ENCODE measurements at regions not wholly inside any gene's neighbourhood (a gene's known extent, or its start where the extent isn't known, plus 50 kb on each side); places are given as distances from the start of the nearest gene placed in this dataset.
"Not testable (repeated sequence)": the region's sequence is repeated elsewhere in the genome, so short reads cannot be mapped to it uniquely, and the experiment has no call there.

DNA sequence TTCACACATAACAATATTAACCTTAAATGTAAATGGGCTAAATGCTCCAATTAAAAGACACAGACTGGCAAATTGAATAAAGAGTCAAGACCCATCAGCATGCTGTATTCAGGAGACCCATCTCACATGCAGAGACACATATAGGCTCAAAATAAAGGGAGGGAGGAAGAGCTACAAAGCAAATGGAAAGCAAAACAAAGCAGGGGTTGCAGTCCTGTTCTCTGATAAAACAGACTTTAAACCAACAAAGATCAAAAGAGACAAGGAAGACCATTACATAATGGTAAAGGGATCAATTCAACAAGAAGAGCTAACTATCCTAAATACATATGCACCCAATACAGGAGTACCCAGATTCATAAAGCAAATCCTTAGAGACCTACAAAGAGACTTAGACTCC lies 78.8 kb upstream of the RREB1 start:
- DNase-seq: not testable (repeated sequence)

DNA sequence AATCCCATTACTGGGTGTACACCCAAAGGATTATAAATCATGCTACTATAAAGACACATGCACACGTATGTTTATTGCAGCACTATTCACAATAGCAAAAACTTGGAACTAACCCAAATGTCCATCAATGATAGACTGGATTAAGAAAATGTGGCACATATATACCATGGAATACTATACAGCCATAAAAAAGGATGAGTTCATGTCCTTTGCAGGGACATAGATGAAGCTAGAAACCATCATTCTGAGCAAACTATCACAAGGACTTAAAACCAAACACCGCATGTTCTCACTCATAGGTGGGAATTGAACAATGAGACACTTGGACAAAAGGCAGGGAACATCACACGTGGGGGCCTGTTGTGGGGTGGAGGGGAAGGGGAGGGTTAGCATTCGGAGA lies 76.8 kb upstream of the RREB1 start:
- DNase-seq: not testable (repeated sequence)

DNA sequence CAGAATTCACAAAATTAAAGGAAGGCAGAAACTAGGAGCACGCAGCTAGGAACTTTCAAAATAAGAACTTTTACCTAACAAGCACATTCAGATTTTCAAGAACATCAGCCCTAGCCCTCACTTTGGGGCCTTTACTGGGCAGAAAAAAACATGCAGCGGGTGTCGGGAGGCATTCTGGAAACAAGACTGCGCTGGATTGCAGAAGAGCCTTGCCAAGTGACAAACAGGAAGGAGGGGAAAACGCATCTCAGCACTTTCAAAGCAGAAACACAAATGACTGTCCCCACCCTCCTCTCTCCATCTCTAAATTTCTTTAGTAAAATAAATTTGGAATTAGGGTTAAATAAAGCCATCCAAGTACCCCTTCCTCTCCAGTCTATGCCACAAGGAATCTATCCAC lies 74.6 kb upstream of the RREB1 start:
- DNase-seq: peak; percentile 54 to 70 (median 61)

DNA sequence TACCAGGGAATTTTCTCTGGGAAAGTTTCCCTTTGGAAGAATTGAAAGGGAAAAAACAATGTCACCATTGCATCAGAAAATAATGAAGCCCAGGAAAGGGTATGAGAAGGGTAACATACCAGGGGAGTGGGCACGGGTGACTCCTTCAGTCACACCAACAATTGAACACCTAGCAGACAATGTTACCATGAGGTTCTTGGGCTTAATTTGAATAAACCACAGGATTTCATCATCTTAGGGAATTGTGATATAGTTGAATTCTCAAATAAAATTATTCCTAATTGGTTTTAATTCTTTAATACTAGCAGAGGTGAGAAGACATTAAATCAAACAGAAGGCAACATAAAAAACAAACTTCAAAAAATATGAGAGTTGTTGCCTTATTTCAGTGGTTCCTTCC lies 73.7 kb upstream of the RREB1 start:
- DNase-seq: no peak

DNA sequence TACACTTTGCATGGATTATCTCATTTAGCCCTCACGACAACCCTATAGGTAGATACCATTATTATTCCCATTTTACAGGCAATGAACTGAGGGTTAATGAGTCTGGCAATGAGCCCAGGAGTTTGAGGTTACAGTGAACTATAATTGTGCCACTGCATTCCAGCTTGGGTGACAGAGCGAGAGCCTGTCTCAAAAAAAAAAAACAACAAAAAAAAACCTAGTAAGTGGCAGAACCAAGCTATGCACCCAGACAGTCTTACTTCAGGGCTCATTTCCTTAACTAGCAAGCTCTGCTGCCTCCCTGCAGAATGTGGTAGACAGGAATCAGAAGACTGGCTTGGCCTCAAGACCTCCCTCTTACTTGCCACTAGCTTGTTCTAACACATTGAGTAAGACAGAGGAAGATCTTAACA lies 71.9 kb upstream of the RREB1 start:
- DNase-seq: no peak

DNA sequence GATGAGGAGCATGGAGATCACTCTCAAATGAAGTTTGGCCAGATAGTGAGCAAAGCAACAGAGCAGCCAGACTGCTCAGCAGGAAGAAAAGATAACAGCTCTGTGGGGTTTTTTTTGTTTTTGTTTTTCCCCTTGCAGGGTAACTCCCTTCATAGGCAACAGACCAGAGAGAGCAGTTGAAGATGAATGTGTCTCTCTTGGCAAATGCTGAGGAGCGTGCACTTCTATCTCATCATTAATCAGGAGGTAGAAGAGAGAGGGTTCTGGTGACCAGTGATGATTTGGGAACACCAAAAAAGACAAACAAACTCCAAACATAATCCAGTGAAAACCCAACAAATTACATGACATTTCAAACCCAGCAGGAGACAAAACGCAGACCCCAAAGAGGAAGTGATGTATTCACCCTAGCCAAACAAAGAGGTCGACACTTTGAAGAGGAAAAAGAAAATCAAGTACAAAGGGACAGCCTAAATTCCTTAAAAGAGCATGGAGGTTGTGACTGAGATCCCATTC lies 66.2 kb upstream of the RREB1 start:
- DNase-seq: peak in 2 of 3 donors; percentile 33 to 50

DNA sequence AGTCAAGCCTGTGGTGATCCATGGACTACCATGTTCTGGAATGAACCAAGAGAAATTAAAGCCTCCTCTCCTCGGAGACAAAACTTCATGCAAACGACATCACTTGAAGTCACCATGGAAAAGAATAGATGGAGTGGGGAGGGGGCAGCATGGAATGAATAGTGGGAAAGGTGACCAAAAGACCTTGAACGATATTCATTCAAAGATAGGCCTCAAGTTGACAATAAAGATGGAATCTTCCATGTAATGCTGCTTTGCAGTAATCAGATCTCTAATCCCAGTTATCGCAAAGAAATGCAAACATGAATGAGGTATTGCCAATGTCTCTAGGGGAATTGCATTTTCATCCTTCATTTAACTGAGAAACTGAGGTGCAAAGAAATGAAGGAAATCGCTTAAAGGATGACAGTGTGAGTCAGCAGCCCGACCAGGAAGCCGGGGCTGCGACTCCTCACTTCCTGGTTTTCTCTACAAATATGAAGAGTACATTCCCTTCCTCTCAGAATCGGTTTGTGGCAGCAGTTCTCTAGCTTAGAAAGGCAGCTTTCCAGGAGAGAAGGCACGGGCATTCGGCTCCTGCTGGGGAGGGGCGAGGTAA lies 65.6 kb upstream of the RREB1 start:
- DNase-seq: peak; percentile 72 to 77 (median 74)

DNA sequence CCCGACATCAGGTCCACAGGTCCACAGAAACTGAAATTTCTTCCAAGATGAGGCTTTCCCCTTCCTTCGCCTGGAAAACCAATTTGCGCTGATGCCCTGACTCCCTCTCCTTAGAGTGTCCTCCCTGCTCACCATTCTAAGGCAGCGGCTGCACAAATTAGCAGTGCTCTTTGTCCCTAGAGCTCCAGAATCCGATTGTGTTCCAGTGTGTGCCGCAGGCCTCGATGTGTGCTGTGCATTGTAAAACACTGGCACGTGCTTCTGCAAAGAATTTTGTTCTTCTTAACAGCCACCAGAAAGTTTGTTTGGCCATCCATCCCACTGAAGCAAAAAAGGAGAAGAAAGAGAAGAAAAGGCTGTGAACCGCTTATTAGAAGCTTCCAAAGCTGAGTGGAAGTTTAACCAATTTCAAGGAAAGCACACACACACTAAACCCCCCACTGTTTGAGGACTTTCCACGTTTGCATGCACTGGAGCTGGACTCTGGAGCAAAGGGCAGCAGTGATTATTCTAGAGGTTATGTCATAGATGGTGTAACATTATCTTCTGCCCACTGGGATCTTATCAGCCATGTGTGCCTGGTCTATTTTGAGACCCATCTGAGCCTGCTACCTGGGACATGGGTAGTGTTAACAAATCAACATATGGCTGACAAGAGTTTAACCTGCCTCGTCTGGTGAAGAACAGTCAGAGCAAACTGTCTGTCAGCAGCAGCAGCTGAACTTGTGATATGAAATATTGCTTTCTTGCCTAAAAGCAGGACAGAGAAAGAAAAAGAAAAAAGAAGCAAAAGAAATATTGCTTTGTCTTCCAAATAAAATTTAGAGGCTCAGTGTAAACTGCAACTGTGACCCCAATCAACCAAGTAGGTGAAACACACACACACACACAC lies 64.9 kb upstream of the RREB1 start:
- DNase-seq: peak; percentile 80 to 88 (median 87)

DNA sequence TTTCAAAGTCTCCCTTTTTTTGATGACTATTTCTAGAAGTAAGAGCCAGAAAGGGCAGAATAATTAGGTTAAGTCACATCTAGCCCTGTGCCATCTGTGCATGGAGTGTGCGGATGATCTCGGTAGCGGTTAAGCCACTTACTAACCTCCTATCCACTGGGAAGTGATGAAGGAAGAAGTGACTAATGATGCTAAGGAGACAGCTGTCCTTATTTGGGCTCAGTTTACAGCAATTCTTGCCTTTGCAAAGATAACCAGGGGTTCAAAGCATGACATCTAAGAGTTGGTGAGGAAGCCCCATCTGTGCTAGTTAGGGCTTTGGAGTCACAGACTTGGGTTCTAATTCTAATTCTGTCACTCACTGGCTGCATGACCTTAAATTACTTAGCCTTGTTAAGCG lies 62.4 kb upstream of the RREB1 start:
- DNase-seq: peak in 1 of 3 donors; percentile 23

DNA sequence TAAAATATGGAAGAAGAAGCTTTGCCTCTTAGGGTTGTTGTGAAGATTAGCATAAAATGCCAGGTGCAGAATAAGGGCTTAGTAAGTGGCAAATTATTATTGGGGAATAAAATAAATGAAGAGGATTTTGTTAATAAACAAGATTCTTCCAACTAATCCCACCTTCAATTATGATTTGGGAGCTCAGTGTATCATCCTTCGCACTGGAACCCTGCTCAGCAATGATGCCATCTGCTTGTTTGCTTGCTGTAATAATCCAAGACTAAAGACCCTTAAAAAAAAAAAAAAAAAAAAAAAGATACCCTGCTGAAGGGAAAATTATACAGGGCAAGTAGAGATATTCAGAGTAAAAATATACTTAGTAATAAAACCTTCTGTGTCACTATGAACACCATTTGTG lies 62.0 kb upstream of the RREB1 start:
- DNase-seq: no peak

DNA sequence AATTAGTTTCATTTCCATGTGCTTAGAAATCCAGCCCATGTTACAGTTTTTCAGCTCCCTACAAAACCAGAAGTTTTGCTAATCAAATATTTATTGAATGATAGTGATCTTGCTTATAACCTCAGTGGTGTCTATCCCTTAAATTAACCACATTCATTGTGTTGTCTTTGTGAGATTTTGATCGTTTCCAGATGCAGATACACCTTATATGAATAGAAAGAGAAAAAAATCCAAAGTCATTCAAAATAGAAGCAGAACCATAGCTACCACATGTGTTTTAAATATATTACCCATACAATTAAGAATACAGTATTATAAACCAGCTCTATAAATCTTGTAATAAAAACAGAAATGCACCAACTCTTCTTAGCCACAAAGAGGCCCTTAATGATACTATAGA lies 60.6 kb upstream of the RREB1 start:
- DNase-seq: no peak

DNA sequence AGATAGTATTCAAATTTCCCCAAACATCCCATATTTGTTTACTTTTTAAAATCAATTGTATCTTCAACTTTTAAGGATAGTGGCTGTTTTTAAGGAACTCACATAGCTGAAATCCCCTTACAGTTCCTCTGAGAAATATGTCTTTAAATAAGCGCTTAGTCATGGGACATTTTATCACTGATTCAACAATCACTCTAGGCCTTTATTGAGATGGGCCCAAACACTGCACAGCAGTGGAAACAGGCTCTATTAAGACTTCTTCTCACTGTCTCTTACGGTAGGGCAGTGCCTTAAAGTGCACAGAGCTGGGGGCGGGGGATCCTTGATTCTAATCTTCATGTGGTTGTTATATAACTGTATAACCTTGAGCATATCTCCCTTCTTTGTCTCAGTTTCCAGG lies 59.8 kb upstream of the RREB1 start:
- peak; percentile 87 to 95 (median 92) for DNase-seq

DNA sequence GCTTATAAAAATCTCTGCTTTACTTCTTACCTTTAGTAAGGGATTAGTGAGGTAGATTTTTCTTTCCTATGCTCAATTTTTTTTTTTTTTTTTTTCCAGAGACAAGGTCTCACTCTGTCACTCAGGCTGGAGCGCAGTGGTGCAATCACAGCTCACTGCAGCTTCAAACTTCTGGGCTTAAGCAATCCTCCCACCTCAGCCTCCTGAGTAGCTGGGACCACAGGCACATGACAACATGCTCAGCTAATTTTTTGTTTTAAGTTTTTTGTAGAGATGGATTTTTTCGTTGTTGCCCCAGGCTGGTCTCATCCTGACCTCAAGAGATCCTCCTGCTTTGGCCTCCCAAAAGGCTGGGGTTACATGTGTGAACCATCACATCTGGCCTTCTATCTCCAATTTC lies 58.9 kb upstream of the RREB1 start:
- peak; percentile 62 to 67 (median 65) for DNase-seq

DNA sequence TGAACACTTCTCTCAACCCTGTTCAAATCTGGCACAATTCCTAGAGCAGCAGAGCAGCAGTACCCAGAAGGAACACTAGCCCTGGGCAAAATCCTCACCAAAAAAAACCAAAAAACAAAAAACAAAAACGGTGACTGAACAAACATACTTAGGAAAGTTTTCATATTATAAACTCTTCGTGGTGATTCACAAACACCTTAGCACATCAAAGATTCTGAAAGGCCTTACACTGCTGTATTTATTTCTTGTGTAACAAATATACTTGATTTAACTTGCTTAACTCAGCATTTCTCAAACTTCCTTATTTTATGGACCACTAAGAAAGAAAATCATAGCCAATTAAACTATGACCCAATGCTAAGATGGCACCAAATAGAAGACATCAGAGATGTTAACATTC lies 57.8 kb upstream of the RREB1 start:
- peak; percentile 19 to 68 (median 68) for DNase-seq

DNA sequence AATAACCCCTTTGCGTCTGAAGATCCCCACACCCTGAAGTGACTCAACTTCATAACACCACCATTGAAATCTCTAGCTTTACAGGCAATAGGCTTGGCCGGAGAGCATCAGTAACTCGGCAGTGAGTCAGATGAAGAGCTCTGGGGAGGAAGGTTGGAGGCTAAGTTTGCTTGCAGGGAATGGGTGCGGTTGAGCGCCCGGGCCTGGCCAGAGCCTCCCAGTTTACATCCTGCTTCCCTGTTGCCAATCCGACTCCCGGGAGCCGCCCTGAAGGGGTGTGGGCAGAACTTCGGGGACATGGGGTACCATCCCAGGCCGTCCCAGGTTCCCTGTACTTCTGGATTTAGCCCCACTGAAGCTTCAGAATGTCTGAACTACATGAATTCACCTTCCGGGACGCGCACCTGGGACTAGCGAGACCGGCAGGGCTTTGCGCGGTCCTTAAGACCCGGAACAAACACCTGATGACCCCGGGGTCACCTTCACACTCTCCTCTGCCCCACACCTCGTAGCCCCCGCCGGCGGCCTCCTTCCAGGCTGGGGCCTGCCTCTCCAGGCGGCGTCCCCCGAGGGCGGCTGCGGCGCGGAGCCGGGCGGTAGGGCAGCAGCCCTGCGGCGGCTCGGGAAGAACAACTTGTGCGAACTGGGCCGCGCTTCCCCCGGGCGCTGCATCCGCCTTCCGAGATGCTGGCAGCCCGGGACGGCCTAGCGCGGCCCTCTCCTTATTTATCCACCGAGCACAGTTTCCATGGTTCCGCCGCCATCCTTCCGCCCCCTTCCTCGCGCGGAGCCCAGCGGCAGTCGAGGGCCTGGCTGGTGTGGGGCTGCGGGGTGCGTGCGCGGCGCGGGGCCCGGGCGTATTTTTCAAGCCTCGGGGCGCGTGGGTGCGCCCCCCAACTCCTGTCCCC lies 56.6 kb upstream of the RREB1 start:
- peak; percentile 78 to 82 (median 81) for DNase-seq

DNA sequence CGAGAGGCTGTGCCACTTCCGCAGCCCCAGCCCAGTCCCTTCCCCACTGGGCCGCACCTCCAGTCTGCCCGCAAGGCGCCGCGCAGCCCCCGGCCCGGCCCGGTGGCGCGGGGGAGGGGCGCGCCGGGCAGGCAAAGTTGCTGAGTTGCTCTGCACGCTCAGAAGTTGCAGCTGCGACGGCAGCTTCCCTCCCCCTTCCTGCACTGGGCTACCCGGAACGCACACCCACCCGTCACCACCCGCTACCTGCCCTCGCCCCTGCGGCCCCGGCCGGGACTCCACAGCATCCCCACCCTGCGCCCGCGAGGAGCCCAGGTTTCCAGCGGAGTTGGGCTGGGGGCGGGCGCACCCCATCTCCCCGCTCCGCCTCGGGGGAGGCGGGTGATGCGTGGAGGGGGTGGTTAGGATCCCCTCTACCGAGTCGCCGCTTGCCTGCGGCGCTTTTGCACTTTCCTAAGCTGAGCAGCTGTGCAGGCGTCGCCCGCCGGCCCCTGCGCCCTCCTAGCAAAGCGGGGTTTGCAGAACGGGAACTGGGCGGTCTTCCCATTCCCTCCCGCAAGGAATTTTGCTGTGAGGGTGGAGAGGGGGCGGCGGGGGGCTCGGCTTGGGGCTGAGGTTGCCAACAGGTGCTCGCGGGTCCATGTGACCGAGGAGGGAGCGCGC lies 55.9 kb upstream of the RREB1 start:
- DNase-seq: peak in 2 of 3 donors; percentile 32 to 61

DNA sequence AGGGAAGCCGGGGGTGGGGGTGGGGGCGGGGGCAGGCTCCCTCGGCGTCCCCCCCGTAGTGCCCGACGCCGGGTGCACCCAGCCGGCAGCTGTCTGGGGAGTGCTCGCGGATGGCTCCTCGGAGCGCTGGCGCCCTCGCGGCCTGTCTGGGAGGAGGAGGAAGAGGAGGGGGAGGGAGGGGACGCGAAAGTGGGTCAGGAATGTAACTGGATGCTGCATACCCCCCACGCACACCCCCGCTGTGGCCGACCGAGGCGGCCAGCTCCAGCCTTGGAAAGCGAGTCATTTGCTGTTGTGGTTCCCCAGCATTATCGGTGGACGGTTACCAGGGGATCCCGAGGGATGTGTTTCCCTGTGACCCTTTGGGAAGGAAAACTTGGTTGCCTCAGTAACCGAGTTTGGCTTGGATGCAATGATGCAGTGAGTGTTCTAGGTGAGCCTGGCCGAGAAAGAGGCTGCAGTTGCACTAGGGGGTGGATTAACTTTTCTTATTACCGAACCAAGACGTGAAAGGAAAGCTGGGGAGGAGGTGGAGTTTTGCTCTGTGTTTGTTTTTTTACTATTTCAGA lies 55.2 kb upstream of the RREB1 start:
- DNase-seq: peak in 2 of 3 donors; percentile 46 to 65

DNA sequence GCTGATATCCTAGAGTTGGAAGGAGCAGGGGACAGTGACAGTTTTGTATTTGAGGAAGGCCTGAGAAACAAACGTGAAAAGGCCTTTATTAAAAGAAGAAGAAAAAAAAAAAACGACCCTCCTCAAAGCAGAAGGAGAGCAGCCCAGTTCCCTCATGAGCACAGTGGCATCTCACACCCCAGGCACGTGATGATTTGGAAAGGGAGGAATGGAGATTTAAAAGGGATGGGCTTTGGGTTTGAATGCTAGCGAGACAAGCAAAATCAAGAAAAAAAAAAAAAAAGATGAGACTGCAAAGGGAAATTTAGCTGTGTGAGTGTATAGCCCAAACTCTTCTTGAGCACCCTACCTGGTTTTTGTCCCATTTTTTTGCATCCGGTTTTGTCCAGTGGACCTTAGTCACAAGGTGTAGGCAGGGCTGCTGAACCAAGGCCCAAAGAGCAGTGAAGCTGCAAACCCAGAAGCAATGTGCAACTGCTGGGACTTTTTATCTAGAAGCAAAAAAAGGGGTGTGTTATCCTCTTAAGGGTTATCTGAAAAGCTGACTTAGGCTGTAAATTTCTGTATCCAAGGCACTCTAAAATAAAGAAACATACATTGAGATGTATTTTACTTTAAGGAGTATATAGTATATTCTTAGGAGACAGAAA lies 54.5 kb upstream of the RREB1 start:
- peak in 1 of 3 donors; percentile 22 for DNase-seq

Data from suppressor macrophage treated with lipopolysaccharide for 1 hour (primary cell).